AG04450 (cell line): ENCODE measurements at regions not wholly inside any gene's neighbourhood (a gene's known extent, or its start where the extent isn't known, plus 50 kb on each side); places are given as distances from the start of the nearest gene placed in this dataset.

ENCODE experiments used
- CTCF ChIA-PET: fragments of 300-600, 350-600 bp; formaldehyde crosslinking; extraction: SDS; loops from one replicate; lab custom pipeline; 2022; ENCODE audit warnings: antibody characterized with exemption, inconsistent platforms; lab: Charles Lee
- POLR2A ChIA-PET: fragments of 350-600 bp; formaldehyde crosslinking; extraction: SDS; loops from one replicate; lab custom pipeline; 2021; ENCODE audit warnings: antibody characterized with exemption, inconsistent platforms; lab: Yijun Ruan, JAX
- DNase-seq: peaks from one replicate; pipeline ENCODE4 v3.0.0-alpha.2; 2011; ENCODE audit warnings: low read depth, low spot score
- H3K27ac ChIP-seq: one replicate; pipeline ENCODE4 v1.5.1; 2012; ENCODE audit warnings: low read depth, low read length, control low read depth
- H3K27me3 ChIP-seq: one replicate; pipeline ENCODE4 v1.6.0; 2012; ENCODE audit warnings: low read length; ENCODE audit not compliant: control insufficient read depth, insufficient read depth
- H3K4me3 ChIP-seq: 2 replicates; pipeline ENCODE4 v1.5.1; 2011; ENCODE audit warnings: mild to moderate bottlenecking, low read depth, low read length, control low read depth
- H3K9me3 ChIP-seq: 2 replicates; pipeline ENCODE4 v1.5.1; 2012; ENCODE audit warnings: low read length; ENCODE audit not compliant: control insufficient read depth, insufficient read depth
- CTCF ChIP-seq: IDR thresholded peaks from 2 replicates; pipeline ENCODE4 v1.5.1; 2011; ENCODE audit warnings: low read depth, low read length, control low read depth, inconsistent platforms

- no peaks in the 10 kb centered on the region; the same call in 1 of the 2 replicates for H3K9me3 ChIP-seq
- no peak for TF ChIP-seq CTCF
- ChIA-PET POLR2A (no interaction called here), CTCF (no interaction called here)
- no peak for DNase-seq
- no peaks in the 10 kb centered on the region for H3K27me3 ChIP-seq
- H3K4me3 ChIP-seq = no peak overlapping the region
- H3K27ac ChIP-seq = no peak overlapping the region
Measured at GRCh38 chr5:118552731-118553360, 435.5 kb downstream of the DTWD2 start.

GRCh38 chr5:118552146-118552545 lies 436.2 kb downstream of the DTWD2 start:
- Histone ChIP-seq H3K9me3 (no peaks in the 10 kb centered on the region; the same call in 1 of the 2 replicates), H3K27me3 (no peaks in the 10 kb centered on the region), H3K27ac (no peak overlapping the region), H3K4me3 (no peak overlapping the region)
- no peak for TF ChIP-seq CTCF
- ChIA-PET CTCF (no interaction called here), POLR2A (no interaction called here)
- no peak for DNase-seq

- ChIA-PET CTCF (no interaction called here), POLR2A (no interaction called here)
- no peaks in the 10 kb centered on the region for H3K27me3 ChIP-seq
- H3K27ac ChIP-seq = no peak overlapping the region
- no peak for DNase-seq
- no peak for TF ChIP-seq CTCF
- no peak overlapping the region for H3K4me3 ChIP-seq
- H3K9me3 ChIP-seq = no peaks in the 10 kb centered on the region; the same call in 1 of the 2 replicates
Measured at GRCh38 chr5:118551716-118552115, 436.6 kb downstream of the DTWD2 start.

- Histone ChIP-seq H3K27me3 (no peaks in the 10 kb centered on the region), H3K27ac (no peak overlapping the region), H3K9me3 (no peaks in the 10 kb centered on the region; the same call in 1 of the 2 replicates), H3K4me3 (no peak overlapping the region)
- CTCF ChIA-PET = no interaction called here
- TF ChIP-seq CTCF = no peak
- no peak for DNase-seq
- POLR2A ChIA-PET = no interaction called here
Measured at GRCh38 chr5:118551031-118551430, 437.3 kb downstream of the DTWD2 start.

GRCh38 chr5:118548761-118549720 lies 439.3 kb downstream of the DTWD2 start:
- H3K4me3 ChIP-seq = no peak overlapping the region
- DNase-seq = no peak
- TF ChIP-seq CTCF = no peak
- no peaks in the 10 kb centered on the region for H3K27me3 ChIP-seq
- no peak overlapping the region for H3K27ac ChIP-seq
- CTCF ChIA-PET = interaction anchor here (1.1 kb wide), 1 partner anchor 407 kb away, joined by 3 read pairs; no protein-coding TSS in a partner anchor
- H3K9me3 ChIP-seq = no peaks in the 10 kb centered on the region; the same call in 1 of the 2 replicates
- POLR2A ChIA-PET = no interaction called here
